HCT116 (cell line): ENCODE measurements at regions not wholly inside any gene's neighbourhood (a gene's known extent, or its start where the extent isn't known, plus 50 kb on each side); places are given as distances from the start of the nearest gene placed in this dataset.

Experiments used
- ATAC-seq: fragments of 200-7000 bp; cut with Tn5 transposase; 2 replicates; pipeline ENCODE4 v1.9.1; 2020; ENCODE audit warnings: mild to moderate bottlenecking, moderate library complexity
- BruUV-seq: library from RNA; stranded (reverse); fragments of 400-500 nt; replicated peaks from 2 replicates; lab custom pipeline; 2021; lab: Mats Ljungman, UMichigan
- CTCF ChIA-PET: fragments of 300-600 bp; sonication (Branson Sonifier 250); formaldehyde crosslinking; loops from one replicate; lab custom pipeline; 2021; ENCODE audit warnings: antibody characterized with exemption; lab: Charles Lee
- POLR2A ChIA-PET: fragments of 300-600, 350-600 bp; sonication (Branson Sonifier 250); formaldehyde crosslinking; loops from one replicate; lab custom pipeline; 2021; ENCODE audit warnings: antibody characterized with exemption; lab: Charles Lee
- RAD21 ChIA-PET, 2 experiments: fragments of 300-600 bp; sonication (Branson Sonifier 250); formaldehyde crosslinking; loops; one replicate each; lab custom pipeline; 2023; ENCODE audit warnings: low total read pairs in 2 of 2; ENCODE audit not compliant: uncharacterized antibody in 2 of 2, unreplicated experiment in 2 of 2, low non-redundant PET in 1 of 2; lab: Charles Lee
- DNase-seq: peaks from one replicate; pipeline ENCODE4 v3.0.0-alpha.2; 2010; ENCODE audit warnings: low read depth, low spot score
- H2AFZ ChIP-seq: fragments of 200-600 bp; shearing (Covaris generic), sonication (generic); 2 replicates; pipeline ENCODE4 v1.6.1; 2017; ENCODE audit warnings: low read depth, mixed run types, mixed read lengths, antibody characterized with exemption, low read length; ENCODE audit not compliant: poor library complexity, severe bottlenecking
- H3K27ac ChIP-seq: 2 replicates; pipeline ENCODE4 v1.5.1; 2012; ENCODE audit warnings: low read depth, low read length
- H3K27me3 ChIP-seq: fragments of 200-600 bp; sonication (generic); 2 replicates; pipeline ENCODE4 v1.6.1; 2016; ENCODE audit warnings: mixed run types, low read length, mixed read lengths; ENCODE audit not compliant: insufficient read depth
- H3K36me3 ChIP-seq, 2 experiments: fragments of 200-500 bp in 1 of 2; fragments of 200-600 bp in 1 of 2; sonication (Bioruptor generic) in 1 of 2; sonication (generic) in 1 of 2; 2 replicates each; pipeline versions ENCODE4 v1.5.1 to v1.6.1; 2014 to 2016; ENCODE audit warnings: low read length in 2 of 2, inconsistent platforms in 1 of 2, mixed read lengths in 1 of 2, mixed run types in 1 of 2; ENCODE audit not compliant: insufficient read depth in 2 of 2, control insufficient read depth in 1 of 2
- H3K4me1 ChIP-seq, 2 experiments: fragments of 200-600 bp in 1 of 2; sonication (generic) in 1 of 2; 2 replicates each; pipeline versions ENCODE4 v1.5.1 to v1.6.1; 2012 to 2017; ENCODE audit warnings: low read length in 2 of 2, inconsistent platforms in 1 of 2, mild to moderate bottlenecking in 1 of 2, mixed read lengths in 1 of 2, mixed run types in 1 of 2, moderate library complexity in 1 of 2; ENCODE audit not compliant: insufficient read depth in 2 of 2, control insufficient read depth in 1 of 2
- H3K4me2 ChIP-seq: fragments of 200-600 bp; sonication (generic); 2 replicates; pipeline ENCODE4 v1.6.1; 2017; ENCODE audit warnings: mixed run types, low read length, mixed read lengths
- H3K4me3 ChIP-seq, 2 experiments: fragments of 200-600 bp in 1 of 2; sonication (generic) in 1 of 2; replicated peaks in 1 of 2; 2 replicates each; pipeline ENCODE4 v1.5.1; 2011 to 2016; ENCODE audit warnings: low read length in 2 of 2, control low read depth in 1 of 2, low read depth in 1 of 2, mild to moderate bottlenecking in 1 of 2, mixed read lengths in 1 of 2, mixed run types in 1 of 2
- H3K79me2 ChIP-seq: fragments of 200-600 bp; sonication (generic); 2 replicates; pipeline ENCODE4 v1.6.1; 2017; ENCODE audit warnings: mild to moderate bottlenecking, mixed run types, low read length, moderate library complexity, mixed read lengths; ENCODE audit not compliant: insufficient read depth
- H3K9ac ChIP-seq: fragments of 200-600 bp; sonication (generic); 2 replicates; pipeline ENCODE4 v1.6.1; 2016; ENCODE audit warnings: low read length, mixed read lengths
- H3K9me2 ChIP-seq: fragments of 200-600 bp; sonication (generic), shearing (Covaris generic); 2 replicates; pipeline ENCODE4 v1.6.1; 2017; ENCODE audit warnings: mixed run types, mild to moderate bottlenecking, moderate library complexity; ENCODE audit not compliant: insufficient read depth
- H3K9me3 ChIP-seq, 2 experiments: fragments of 200-500 bp in 1 of 2; fragments of 200-600 bp in 1 of 2; sonication (Bioruptor generic) in 1 of 2; sonication (generic) in 1 of 2; 2 replicates each; pipeline ENCODE4 v1.6.1; 2014 to 2017; ENCODE audit warnings: low read length in 2 of 2, mixed read lengths in 2 of 2, inconsistent platforms in 1 of 2, low read depth in 1 of 2, mild to moderate bottlenecking in 1 of 2, mixed run types in 1 of 2, moderate library complexity in 1 of 2; ENCODE audit not compliant: control insufficient read depth in 1 of 2, insufficient read depth in 1 of 2
- H4K20me1 ChIP-seq: fragments of 200-600 bp; sonication (generic), shearing (Covaris generic); 2 replicates; pipeline ENCODE4 v1.6.1; 2017; ENCODE audit warnings: mixed run types, mild to moderate bottlenecking, moderate library complexity; ENCODE audit not compliant: insufficient read depth
- CEBPB ChIP-seq: IDR thresholded peaks from 2 replicates; pipeline ENCODE4 v1.6.1; 2012; ENCODE audit warnings: low read depth
- EGR1 ChIP-seq: IDR thresholded peaks from 2 replicates; pipeline ENCODE4 v1.6.1; 2012; ENCODE audit warnings: low read depth
- EZH2 ChIP-seq: fragments of 200-600 bp; sonication (generic); IDR thresholded peaks from 2 replicates; pipeline ENCODE4 v1.6.1; 2017; ENCODE audit warnings: antibody characterized with exemption, mixed run types
- FOSL1 ChIP-seq: IDR thresholded peaks from 2 replicates; pipeline ENCODE4 v1.6.1; 2012; ENCODE audit warnings: low read depth
- POLR2A ChIP-seq: IDR thresholded peaks from 2 replicates; pipeline ENCODE4 v1.7.0; 2011; ENCODE audit warnings: borderline replicate concordance; ENCODE audit not compliant: insufficient read depth, insufficient read length; ENCODE audit errors: extremely low read depth
- POLR2AphosphoS5 ChIP-seq: IDR thresholded peaks from 2 replicates; pipeline ENCODE4 v1.6.1; 2011; ENCODE audit warnings: mild to moderate bottlenecking, low read depth, low read length, moderate library complexity
- RAD21 ChIP-seq: IDR thresholded peaks from 2 replicates; pipeline ENCODE4 v1.6.1; 2012; ENCODE audit warnings: low read depth, mild to moderate bottlenecking
- SIN3A ChIP-seq: IDR thresholded peaks from 2 replicates; pipeline ENCODE4 v1.6.1; 2012; ENCODE audit warnings: low read depth
- SP1 ChIP-seq: IDR thresholded peaks from 2 replicates; pipeline ENCODE4 v1.6.1; 2012; ENCODE audit warnings: low read depth
- SRF ChIP-seq: IDR thresholded peaks from 2 replicates; pipeline ENCODE4 v1.6.1; 2012; ENCODE audit warnings: low read depth
- YY1 ChIP-seq: IDR thresholded peaks from 2 replicates; pipeline ENCODE4 v1.6.1; 2011; ENCODE audit warnings: low read length, low read depth, moderate library complexity, mild to moderate bottlenecking; ENCODE audit not compliant: insufficient replicate concordance; ENCODE audit errors: extremely low read depth
- ZFX ChIP-seq: fragments of 450-650 bp; IDR thresholded peaks from 2 replicates; pipeline ENCODE4 v1.6.1; 2017
- ZNF274 ChIP-seq: fragments of 200-500 bp; sonication (Bioruptor generic); IDR thresholded peaks from 2 replicates; pipeline ENCODE4 v1.6.1; 2014; ENCODE audit warnings: mild to moderate bottlenecking, low read depth, low read length, inconsistent platforms
- intact Hi-C: fragments of 100-400 bp; cut with micrococcal nuclease; formaldehyde crosslinking; loops from 2 replicates; pipeline ENCODE4 v1.10.0; 2022
- TF ChIP-seq, protein P1 (sequence below), 3 experiments: fragments of 200-600 bp in 1 of 3; sonication (generic) in 1 of 3; IDR thresholded peaks in 2 of 3; conservative IDR thresholded peaks in 1 of 3; 2 replicates each; pipeline ENCODE4 v1.5.1; 2012 to 2017; ENCODE audit warnings: low read depth in 2 of 3, low read length in 2 of 3, antibody characterized with exemption in 1 of 3, borderline replicate concordance in 1 of 3, control low read depth in 1 of 3, mild to moderate bottlenecking in 1 of 3, mixed read lengths in 1 of 3, mixed run types in 1 of 3, moderate library complexity in 1 of 3; ENCODE audit not compliant: insufficient read depth in 1 of 3
- TF ChIP-seq, protein P2 (sequence below): IDR thresholded peaks from 2 replicates; pipeline ENCODE4 v1.6.1; 2011; ENCODE audit warnings: mild to moderate bottlenecking, low read length, moderate library complexity; ENCODE audit not compliant: insufficient replicate concordance; ENCODE audit errors: extremely low read depth
- TF ChIP-seq, protein P3 (sequence below): IDR thresholded peaks from 2 replicates; pipeline ENCODE4 v1.6.1; 2012
- TF ChIP-seq, protein P4 (sequence below): IDR thresholded peaks from 2 replicates; pipeline ENCODE4 v1.6.1; 2012; ENCODE audit warnings: low read depth

DNA sequence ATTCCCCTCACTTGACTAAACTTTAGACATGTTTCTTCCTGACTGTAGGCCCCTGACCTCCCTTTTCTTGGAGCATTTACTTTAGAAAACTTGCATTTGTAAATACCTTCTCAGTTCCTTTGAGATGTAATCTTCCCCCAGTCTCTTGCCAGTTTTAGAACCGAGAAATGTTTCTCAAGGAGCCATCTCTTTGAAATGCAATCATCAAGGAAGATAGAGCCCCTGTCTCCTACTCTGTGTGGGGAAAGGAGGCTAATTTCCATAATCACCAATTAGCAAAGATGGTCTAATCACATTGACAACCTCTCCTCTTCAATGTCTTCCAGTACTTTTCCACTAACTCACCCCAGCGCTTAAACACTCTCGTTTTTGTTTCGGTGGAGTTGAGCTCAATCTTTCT, 70.0 kb upstream of the SMIM30 start:
- H3K27me3 ChIP-seq: no peaks in the 10 kb centered on the region
- DNase-seq (no peak), ATAC-seq (no peak)
- no TSS peak for BruUV-seq
- no peak overlapping the region for H3K4me3 ChIP-seq
- CTCF ChIA-PET: no interaction called here
- no peaks in the 10 kb centered on the region for H3K9me3 ChIP-seq
- RAD21 ChIA-PET: no interaction called here
- no peaks in the 10 kb centered on the region; the same call in 1 of the 2 replicates for H3K9me2 ChIP-seq
- no peak overlapping the region for H3K4me2 ChIP-seq
- intact Hi-C loops: no loop called here
- no peaks in the 10 kb centered on the region for H3K36me3 ChIP-seq
- H4K20me1 ChIP-seq: no peaks in the 10 kb centered on the region
- no peak overlapping the region for H2AFZ ChIP-seq
- H3K27ac ChIP-seq: no peak overlapping the region
- POLR2A ChIA-PET: no interaction called here
- TF ChIP-seq SP1 (no peak), CEBPB (no peak), FOSL1 (no peak), POLR2AphosphoS5 (no peak), RAD21 (no peak), ZFX (no peak), SIN3A (no peak), YY1 (no peak), EZH2 (no peak), POLR2A (no peak), EGR1 (no peak), ZNF274 (no peak), SRF (no peak)
- TF ChIP-seq, protein P1, sequence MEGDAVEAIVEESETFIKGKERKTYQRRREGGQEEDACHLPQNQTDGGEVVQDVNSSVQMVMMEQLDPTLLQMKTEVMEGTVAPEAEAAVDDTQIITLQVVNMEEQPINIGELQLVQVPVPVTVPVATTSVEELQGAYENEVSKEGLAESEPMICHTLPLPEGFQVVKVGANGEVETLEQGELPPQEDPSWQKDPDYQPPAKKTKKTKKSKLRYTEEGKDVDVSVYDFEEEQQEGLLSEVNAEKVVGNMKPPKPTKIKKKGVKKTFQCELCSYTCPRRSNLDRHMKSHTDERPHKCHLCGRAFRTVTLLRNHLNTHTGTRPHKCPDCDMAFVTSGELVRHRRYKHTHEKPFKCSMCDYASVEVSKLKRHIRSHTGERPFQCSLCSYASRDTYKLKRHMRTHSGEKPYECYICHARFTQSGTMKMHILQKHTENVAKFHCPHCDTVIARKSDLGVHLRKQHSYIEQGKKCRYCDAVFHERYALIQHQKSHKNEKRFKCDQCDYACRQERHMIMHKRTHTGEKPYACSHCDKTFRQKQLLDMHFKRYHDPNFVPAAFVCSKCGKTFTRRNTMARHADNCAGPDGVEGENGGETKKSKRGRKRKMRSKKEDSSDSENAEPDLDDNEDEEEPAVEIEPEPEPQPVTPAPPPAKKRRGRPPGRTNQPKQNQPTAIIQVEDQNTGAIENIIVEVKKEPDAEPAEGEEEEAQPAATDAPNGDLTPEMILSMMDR (IDR thresholded peaks at IDR 0.05 in 2 of 3, conservative IDR thresholded peaks at IDR 0.05 in 1 of 3; ENCODE audit: borderline replicate concordance in 1 of 3, insufficient read depth in 1 of 3, low read depth in 2 of 3, low read length in 2 of 3): no peak
- TF ChIP-seq, protein P2, sequence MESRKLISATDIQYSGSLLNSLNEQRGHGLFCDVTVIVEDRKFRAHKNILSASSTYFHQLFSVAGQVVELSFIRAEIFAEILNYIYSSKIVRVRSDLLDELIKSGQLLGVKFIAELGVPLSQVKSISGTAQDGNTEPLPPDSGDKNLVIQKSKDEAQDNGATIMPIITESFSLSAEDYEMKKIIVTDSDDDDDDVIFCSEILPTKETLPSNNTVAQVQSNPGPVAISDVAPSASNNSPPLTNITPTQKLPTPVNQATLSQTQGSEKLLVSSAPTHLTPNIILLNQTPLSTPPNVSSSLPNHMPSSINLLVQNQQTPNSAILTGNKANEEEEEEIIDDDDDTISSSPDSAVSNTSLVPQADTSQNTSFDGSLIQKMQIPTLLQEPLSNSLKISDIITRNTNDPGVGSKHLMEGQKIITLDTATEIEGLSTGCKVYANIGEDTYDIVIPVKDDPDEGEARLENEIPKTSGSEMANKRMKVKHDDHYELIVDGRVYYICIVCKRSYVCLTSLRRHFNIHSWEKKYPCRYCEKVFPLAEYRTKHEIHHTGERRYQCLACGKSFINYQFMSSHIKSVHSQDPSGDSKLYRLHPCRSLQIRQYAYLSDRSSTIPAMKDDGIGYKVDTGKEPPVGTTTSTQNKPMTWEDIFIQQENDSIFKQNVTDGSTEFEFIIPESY: no peak
- TF ChIP-seq, protein P3, sequence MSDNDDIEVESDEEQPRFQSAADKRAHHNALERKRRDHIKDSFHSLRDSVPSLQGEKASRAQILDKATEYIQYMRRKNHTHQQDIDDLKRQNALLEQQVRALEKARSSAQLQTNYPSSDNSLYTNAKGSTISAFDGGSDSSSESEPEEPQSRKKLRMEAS: no peak
- TF ChIP-seq, protein P4, sequence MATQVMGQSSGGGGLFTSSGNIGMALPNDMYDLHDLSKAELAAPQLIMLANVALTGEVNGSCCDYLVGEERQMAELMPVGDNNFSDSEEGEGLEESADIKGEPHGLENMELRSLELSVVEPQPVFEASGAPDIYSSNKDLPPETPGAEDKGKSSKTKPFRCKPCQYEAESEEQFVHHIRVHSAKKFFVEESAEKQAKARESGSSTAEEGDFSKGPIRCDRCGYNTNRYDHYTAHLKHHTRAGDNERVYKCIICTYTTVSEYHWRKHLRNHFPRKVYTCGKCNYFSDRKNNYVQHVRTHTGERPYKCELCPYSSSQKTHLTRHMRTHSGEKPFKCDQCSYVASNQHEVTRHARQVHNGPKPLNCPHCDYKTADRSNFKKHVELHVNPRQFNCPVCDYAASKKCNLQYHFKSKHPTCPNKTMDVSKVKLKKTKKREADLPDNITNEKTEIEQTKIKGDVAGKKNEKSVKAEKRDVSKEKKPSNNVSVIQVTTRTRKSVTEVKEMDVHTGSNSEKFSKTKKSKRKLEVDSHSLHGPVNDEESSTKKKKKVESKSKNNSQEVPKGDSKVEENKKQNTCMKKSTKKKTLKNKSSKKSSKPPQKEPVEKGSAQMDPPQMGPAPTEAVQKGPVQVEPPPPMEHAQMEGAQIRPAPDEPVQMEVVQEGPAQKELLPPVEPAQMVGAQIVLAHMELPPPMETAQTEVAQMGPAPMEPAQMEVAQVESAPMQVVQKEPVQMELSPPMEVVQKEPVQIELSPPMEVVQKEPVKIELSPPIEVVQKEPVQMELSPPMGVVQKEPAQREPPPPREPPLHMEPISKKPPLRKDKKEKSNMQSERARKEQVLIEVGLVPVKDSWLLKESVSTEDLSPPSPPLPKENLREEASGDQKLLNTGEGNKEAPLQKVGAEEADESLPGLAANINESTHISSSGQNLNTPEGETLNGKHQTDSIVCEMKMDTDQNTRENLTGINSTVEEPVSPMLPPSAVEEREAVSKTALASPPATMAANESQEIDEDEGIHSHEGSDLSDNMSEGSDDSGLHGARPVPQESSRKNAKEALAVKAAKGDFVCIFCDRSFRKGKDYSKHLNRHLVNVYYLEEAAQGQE: no peak
- peaks cover 0 to 7% of the 10 kb centered on the region in 2 experiments; a peak in 1 of 4 replicates for H3K4me1 ChIP-seq
- H3K79me2 ChIP-seq: no peaks in the 10 kb centered on the region
- H3K9ac ChIP-seq: no peak overlapping the region
